SK-N-SH (cell line): ENCODE measurements at regions not wholly inside any gene's neighbourhood (a gene's known extent, or its start where the extent isn't known, plus 50 kb on each side); places are given as distances from the start of the nearest gene placed in this dataset.
"Not testable (repeated sequence)": the region's sequence is repeated elsewhere in the genome, so short reads cannot be mapped to it uniquely, and the experiment has no call there.

Experiments used
- CTCF ChIA-PET: fragments of 300-600, 350-600 bp; formaldehyde crosslinking; extraction: SDS; loops from one replicate; lab custom pipeline; 2021; lab: Yijun Ruan, JAX
- POLR2A ChIA-PET: fragments of 350-600 bp; sonication (Branson Sonifier 250); formaldehyde crosslinking; extraction: SDS; loops from one replicate; lab custom pipeline; 2020; ENCODE audit warnings: antibody characterized with exemption, inconsistent platforms; lab: Yijun Ruan, JAX
- DNase-seq: peaks from one replicate; pipeline ENCODE4 v3.0.0; 2012
- H2AFZ ChIP-seq: fragments of 200-600 bp; sonication (generic); 2 replicates; pipeline ENCODE4 v1.8.1; 2016; ENCODE audit warnings: antibody characterized with exemption, mild to moderate bottlenecking, low read depth
- H3F3A ChIP-seq: fragments of 200-600 bp; sonication (generic); replicated peaks from 2 replicates; pipeline ENCODE3; 2016; ENCODE audit warnings: antibody characterized with exemption, mild to moderate bottlenecking; ENCODE audit not compliant: insufficient read depth
- H3K27ac ChIP-seq, 2 experiments: fragments of 200-500 bp in 1 of 2; fragments of 200-600 bp in 1 of 2; sonication (Bioruptor generic) in 1 of 2; sonication (generic), shearing (Covaris generic) in 1 of 2; 2 replicates each; pipeline versions ENCODE4 v1.5.1 to v1.6.1; 2014 to 2016; ENCODE audit warnings: low read depth in 2 of 2, inconsistent platforms in 1 of 2, low read length in 1 of 2, mild to moderate bottlenecking in 1 of 2, mixed read lengths in 1 of 2
- H3K27me3 ChIP-seq: fragments of 200-600 bp; sonication (generic), shearing (Covaris generic); 2 replicates; pipeline ENCODE4 v1.6.1; 2016; ENCODE audit warnings: mixed run types; ENCODE audit not compliant: insufficient read depth
- H3K36me3 ChIP-seq, 2 experiments: fragments of 200-500 bp in 1 of 2; fragments of 200-600 bp in 1 of 2; sonication (Bioruptor generic) in 1 of 2; sonication (generic) in 1 of 2; replicated peaks in 1 of 2; 2 replicates each; pipeline versions ENCODE3 to v1.5.1; 2014 to 2016; ENCODE audit warnings: low read length in 1 of 2, mild to moderate bottlenecking in 1 of 2; ENCODE audit not compliant: insufficient read depth in 2 of 2, control insufficient read depth in 1 of 2
- H3K4me1 ChIP-seq, 2 experiments: fragments of 200-500 bp in 1 of 2; fragments of 200-600 bp in 1 of 2; sonication (Bioruptor generic) in 1 of 2; sonication (generic), shearing (Covaris generic) in 1 of 2; 2 replicates each; pipeline versions ENCODE4 v1.5.1 to v1.6.1; 2014 to 2016; ENCODE audit warnings: low read depth in 1 of 2, low read length in 1 of 2, mixed run types in 1 of 2; ENCODE audit not compliant: insufficient read depth in 2 of 2, control insufficient read depth in 1 of 2
- H3K4me2 ChIP-seq: fragments of 200-600 bp; sonication (generic), shearing (Covaris generic); 2 replicates; pipeline ENCODE4 v1.6.1; 2017; ENCODE audit warnings: mixed run types
- H3K4me3 ChIP-seq, 2 experiments: fragments of 200-500 bp in 1 of 2; fragments of 200-600 bp in 1 of 2; sonication (Bioruptor generic) in 1 of 2; sonication (generic), shearing (Covaris generic) in 1 of 2; 2 replicates each; pipeline versions ENCODE4 v1.5.1 to v1.8.1; 2014 to 2016; ENCODE audit warnings: low read depth in 2 of 2, inconsistent platforms in 1 of 2, low read length in 1 of 2, mild to moderate bottlenecking in 1 of 2, mixed read lengths in 1 of 2, moderate library complexity in 1 of 2
- H3K79me2 ChIP-seq: fragments of 200-600 bp; sonication (generic); 2 replicates; pipeline ENCODE4 v1.8.1; 2017; ENCODE audit warnings: mild to moderate bottlenecking; ENCODE audit not compliant: insufficient read depth
- H3K9ac ChIP-seq: fragments of 200-600 bp; sonication (generic); 2 replicates; pipeline ENCODE4 v1.6.1; 2017; ENCODE audit warnings: mixed run types
- H3K9me2 ChIP-seq: fragments of 200-600 bp; sonication (generic); 2 replicates; pipeline ENCODE4 v1.6.1; 2017; ENCODE audit warnings: mixed run types
- H3K9me3 ChIP-seq: fragments of 200-600 bp; sonication (generic); 2 replicates; pipeline ENCODE4 v1.6.1; 2017; ENCODE audit warnings: mixed run types, mild to moderate bottlenecking, moderate library complexity
- H4K20me1 ChIP-seq: fragments of 200-600 bp; sonication (generic); 2 replicates; pipeline ENCODE4 v1.6.1; 2017; ENCODE audit warnings: mild to moderate bottlenecking, mixed run types; ENCODE audit not compliant: insufficient read depth
- EP300 ChIP-seq, 2 experiments: IDR thresholded peaks; 2 replicates each; pipeline versions ENCODE4 v1.4.0 to v1.6.1; 2012; ENCODE audit warnings: borderline replicate concordance in 1 of 2, low read depth in 1 of 2, low read length in 1 of 2
- EZH2phosphoT487 ChIP-seq: fragments of 200-600 bp; sonication (generic); IDR thresholded peaks from 2 replicates; pipeline ENCODE4 v1.6.1; 2017; ENCODE audit warnings: low read depth, mixed run types, mild to moderate bottlenecking, antibody characterized with exemption, moderate library complexity, borderline replicate concordance
- FOSL2 ChIP-seq: IDR thresholded peaks from 2 replicates; pipeline ENCODE4 v1.4.0; 2012; ENCODE audit warnings: low read depth, mild to moderate bottlenecking, moderate library complexity, borderline replicate concordance
- GABPA ChIP-seq: IDR thresholded peaks from 2 replicates; pipeline ENCODE4 v1.4.0; 2012; ENCODE audit warnings: low read depth, mild to moderate bottlenecking
- GATA2 ChIP-seq: sonication (generic); formaldehyde crosslinking; IDR thresholded peaks from 2 replicates; pipeline ENCODE4 v1.5.0; 2020; ENCODE audit warnings: mild to moderate bottlenecking, missing genetic modification reagents
- JUND ChIP-seq: IDR thresholded peaks from 2 replicates; pipeline ENCODE4 v1.4.0; 2012
- MEF2A ChIP-seq: IDR thresholded peaks from 2 replicates; pipeline ENCODE4 v1.4.0; 2012; ENCODE audit warnings: low read depth, borderline replicate concordance
- NRF1 ChIP-seq: IDR thresholded peaks from 2 replicates; pipeline ENCODE4 v1.6.1; 2012; ENCODE audit warnings: low read depth, mild to moderate bottlenecking, low read length
- PBX3 ChIP-seq: IDR thresholded peaks from 2 replicates; pipeline ENCODE4; 2012
- RAD21 ChIP-seq: IDR thresholded peaks from 2 replicates; pipeline ENCODE4 v1.6.1; 2012; ENCODE audit warnings: mild to moderate bottlenecking, low read length
- RCOR1 ChIP-seq: fragments of 150-350 bp; IDR thresholded peaks from 2 replicates; pipeline ENCODE4 v1.6.1; 2017; ENCODE audit warnings: antibody characterized with exemption, low read length
- RFX5 ChIP-seq: IDR thresholded peaks from 2 replicates; pipeline ENCODE4 v1.6.1; 2012; ENCODE audit warnings: mild to moderate bottlenecking, improper control_type of control experiment, low read length
- RXRA ChIP-seq: IDR thresholded peaks from 2 replicates; pipeline ENCODE4 v1.4.0; 2012; ENCODE audit warnings: low read depth, mild to moderate bottlenecking, borderline replicate concordance
- SIN3A ChIP-seq: IDR thresholded peaks from 2 replicates; pipeline ENCODE4 v1.6.1; 2012; ENCODE audit warnings: low read depth, mild to moderate bottlenecking, low read length, moderate library complexity, borderline replicate concordance
- TAF1 ChIP-seq: IDR thresholded peaks from 2 replicates; pipeline ENCODE4 v1.6.1; 2012; ENCODE audit warnings: low read depth, mild to moderate bottlenecking, low read length, moderate library complexity, borderline replicate concordance
- TCF12 ChIP-seq: IDR thresholded peaks from 2 replicates; pipeline ENCODE4 v1.4.0; 2012
- TEAD4 ChIP-seq: IDR thresholded peaks from 2 replicates; pipeline ENCODE4 v1.4.0; 2012; ENCODE audit warnings: mild to moderate bottlenecking, borderline replicate concordance; ENCODE audit not compliant: insufficient read depth
- YY1 ChIP-seq: IDR thresholded peaks from 2 replicates; pipeline ENCODE4 v1.4.0; 2012; ENCODE audit warnings: low read depth, mild to moderate bottlenecking
- WGBS: methylation state at CpG from one replicate; pipeline ENCODE4 v1.1.6; 2017; ENCODE audit warnings: low lambda C conversion rate; 5-methylcytosine and 5-hydroxymethylcytosine counted together
- TF ChIP-seq, protein P1 (sequence below): fragments of 150-350 bp; IDR thresholded peaks from 2 replicates; pipeline ENCODE4 v1.6.1; 2016; ENCODE audit warnings: mild to moderate bottlenecking, low read depth, low read length

- H3K27me3 ChIP-seq: no peaks in the 10 kb centered on the region
- no peak overlapping the region for H3K4me3 ChIP-seq
- POLR2A ChIA-PET: no interaction called here
- no peaks in the 10 kb centered on the region for H3K4me1 ChIP-seq
- no peak for DNase-seq
- no peaks in the 10 kb centered on the region for H3F3A ChIP-seq
- H3K9ac ChIP-seq: no peak overlapping the region
- TF ChIP-seq, protein P1, sequence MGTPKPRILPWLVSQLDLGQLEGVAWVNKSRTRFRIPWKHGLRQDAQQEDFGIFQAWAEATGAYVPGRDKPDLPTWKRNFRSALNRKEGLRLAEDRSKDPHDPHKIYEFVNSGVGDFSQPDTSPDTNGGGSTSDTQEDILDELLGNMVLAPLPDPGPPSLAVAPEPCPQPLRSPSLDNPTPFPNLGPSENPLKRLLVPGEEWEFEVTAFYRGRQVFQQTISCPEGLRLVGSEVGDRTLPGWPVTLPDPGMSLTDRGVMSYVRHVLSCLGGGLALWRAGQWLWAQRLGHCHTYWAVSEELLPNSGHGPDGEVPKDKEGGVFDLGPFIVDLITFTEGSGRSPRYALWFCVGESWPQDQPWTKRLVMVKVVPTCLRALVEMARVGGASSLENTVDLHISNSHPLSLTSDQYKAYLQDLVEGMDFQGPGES: no peak
- TF ChIP-seq FOSL2 (no peak), TCF12 (no peak), TEAD4 (no peak), GATA2 (CRISPR knock-in tag) (no peak), SIN3A (no peak), RCOR1 (no peak), EP300 (IDR thresholded peaks at IDR 0.05; ENCODE audit: borderline replicate concordance in 1 of 2, low read depth in 1 of 2, low read length in 1 of 2) (no peak)
- no peaks in the 10 kb centered on the region for H3K9me2 ChIP-seq
- H3K36me3 ChIP-seq: no peaks in the 10 kb centered on the region
- no peaks in the 10 kb centered on the region for H3K79me2 ChIP-seq
- no peak overlapping the region for H2AFZ ChIP-seq
- no peak overlapping the region for H3K4me2 ChIP-seq
- no peaks in the 10 kb centered on the region for H3K9me3 ChIP-seq
- CTCF ChIA-PET: no interaction called here
- H4K20me1 ChIP-seq: no peaks in the 10 kb centered on the region
- no peak overlapping the region for H3K27ac ChIP-seq
These were observed 546.0 kb upstream of the RGMB start for GRCh38 chr5:98227489-98227888.

DNA sequence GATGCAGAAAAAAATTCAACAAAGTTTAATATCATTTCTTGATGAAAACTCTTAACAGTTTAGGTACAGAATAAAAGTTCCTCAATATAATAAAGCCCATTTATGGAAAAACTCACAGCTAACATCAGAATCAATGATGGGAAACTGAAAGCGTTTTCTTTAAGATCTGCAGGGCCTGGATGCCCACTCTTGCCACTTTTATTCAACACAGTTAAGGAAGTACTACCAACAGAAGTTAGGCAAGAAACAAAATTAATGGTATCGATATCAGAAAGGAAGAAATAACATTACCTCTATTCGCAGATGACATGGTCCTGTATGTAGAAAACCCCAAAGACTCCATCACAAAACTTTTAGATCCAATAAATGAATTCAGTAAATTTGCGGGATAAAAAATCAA is 542.4 kb upstream of the RGMB start:
- WGBS: 71% methylated on average over 4 of the region's 4 CpGs
- no peak overlapping the region for H3K4me2 ChIP-seq

GRCh38 chr5:98237794-98238193 is 535.7 kb upstream of the RGMB start:
- 74% methylated on average over 5 of the region's 5 CpGs for WGBS
- H3K79me2 ChIP-seq, DNase-seq, H3K36me3 ChIP-seq, POLR2A ChIA-PET, H3K27me3 ChIP-seq, H2AFZ ChIP-seq, H3K4me1 ChIP-seq, H4K20me1 ChIP-seq, H3K4me2 ChIP-seq, H3K4me3 ChIP-seq, H3K9ac ChIP-seq, H3F3A ChIP-seq, H3K9me2 ChIP-seq, CTCF ChIA-PET, H3K27ac ChIP-seq: not testable (repeated sequence)
- peaks cover 12% of the 10 kb centered on the region; the same call in 1 of the 2 replicates for H3K9me3 ChIP-seq

More for the DNA sequence above, 542.4 kb upstream of the RGMB start:
- ChIA-PET POLR2A (no interaction called here), CTCF (no interaction called here)
- Histone ChIP-seq H3K79me2 (no peaks in the 10 kb centered on the region), H3K4me1 (no peaks in the 10 kb centered on the region), H3K9me2 (no peaks in the 10 kb centered on the region), H4K20me1 (no peaks in the 10 kb centered on the region), H3K4me3 (no peak overlapping the region), H3K9ac (no peak overlapping the region), H3K27ac (no peak overlapping the region), H3F3A (peaks cover 6% of the 10 kb centered on the region), H3K27me3 (no peaks in the 10 kb centered on the region), H2AFZ (no peak overlapping the region), H3K9me3 (no peaks in the 10 kb centered on the region), H3K36me3 (no peaks in the 10 kb centered on the region)
- TF ChIP-seq RCOR1: no peak
- no peak for TF ChIP-seq RAD21
- no peak for TF ChIP-seq JUND
- TF ChIP-seq MEF2A: no peak
- TF ChIP-seq NRF1: no peak
- no peak for TF ChIP-seq GABPA
- no peak for TF ChIP-seq YY1
- no peak for TF ChIP-seq FOSL2
- no peak for TF ChIP-seq RXRA
- TF ChIP-seq EZH2phosphoT487: no peak
- no peak for TF ChIP-seq SIN3A
- TF ChIP-seq PBX3: no peak
- no peak for TF ChIP-seq TEAD4
- TF ChIP-seq TCF12: no peak
- no peak for TF ChIP-seq TAF1
- TF ChIP-seq RFX5: no peak
- no peak for DNase-seq
